ENCODE measurements at regions not wholly inside any gene's neighbourhood (a gene's known extent, or its start where the extent isn't known, plus 50 kb on each side); places are given as distances from the start of the nearest gene placed in this dataset.
"Not testable (repeated sequence)": the region's sequence is repeated elsewhere in the genome, so short reads cannot be mapped to it uniquely, and the experiment has no call there.

GRCh38 chr1:60791226-60791625 lies 291.1 kb upstream of the NFIA start:
- FAIRE-seq = no peak

- not testable (repeated sequence) for FAIRE-seq
Observed at GRCh38 chr1:60773099-60773498, 309.3 kb upstream of the NFIA start.

- FAIRE-seq = no peak
Observed at GRCh38 chr1:60769082-60769481, 313.3 kb upstream of the NFIA start.

GRCh38 chr1:60765204-60765603 lies 317.2 kb upstream of the NFIA start:
- no peak for FAIRE-seq

GRCh38 chr1:60764489-60764888 lies 317.9 kb upstream of the NFIA start:
- FAIRE-seq = no peak

GRCh38 chr1:60763741-60764140 lies 318.6 kb upstream of the NFIA start:
- no peak for FAIRE-seq

- no peak for FAIRE-seq
Observed at GRCh38 chr1:60762911-60763310, 319.4 kb upstream of the NFIA start.

- FAIRE-seq = no peak
Observed at GRCh38 chr1:60762176-60762575, 320.2 kb upstream of the NFIA start.

- no peak for FAIRE-seq
Observed at GRCh38 chr1:60759291-60759690, 323.1 kb upstream of the NFIA start.

GRCh38 chr1:60757485-60757884 lies 324.9 kb upstream of the NFIA start:
- no peak for FAIRE-seq

- FAIRE-seq = no peak
Observed at GRCh38 chr1:60753036-60753900, 329.1 kb upstream of the NFIA start.

GRCh38 chr1:60751306-60751705 lies 331.1 kb upstream of the NFIA start:
- no peak for FAIRE-seq

- no peak for FAIRE-seq
Observed at GRCh38 chr1:60747353-60747752, 335.0 kb upstream of the NFIA start.

GRCh38 chr1:60746278-60746791 lies 336.0 kb upstream of the NFIA start:
- FAIRE-seq = no peak

- no peak for FAIRE-seq
Observed at GRCh38 chr1:60745484-60745883, 336.9 kb upstream of the NFIA start.

- no peak for FAIRE-seq
Observed at GRCh38 chr1:60742339-60742738, 340.0 kb upstream of the NFIA start.

- FAIRE-seq = no peak
Observed at GRCh38 chr1:60740154-60740553, 342.2 kb upstream of the NFIA start.

- no peak for FAIRE-seq
Observed at GRCh38 chr1:60739729-60740128, 342.6 kb upstream of the NFIA start.

- no peak for FAIRE-seq
Observed at GRCh38 chr1:60732977-60733401, 349.4 kb upstream of the NFIA start.

GRCh38 chr1:60731321-60731720 lies 351.0 kb upstream of the NFIA start:
- FAIRE-seq = no peak

GRCh38 chr1:60727552-60727951 lies 354.8 kb upstream of the NFIA start:
- no peak for FAIRE-seq

- FAIRE-seq = no peak
Observed at GRCh38 chr1:60716472-60716871, 365.9 kb upstream of the NFIA start.

GRCh38 chr1:60715970-60716369 lies 366.4 kb upstream of the NFIA start:
- FAIRE-seq = no peak

- FAIRE-seq = no peak
Observed at GRCh38 chr1:60709426-60709825, 372.9 kb upstream of the NFIA start.

GRCh38 chr1:60705026-60705425 lies 377.3 kb upstream of the NFIA start:
- FAIRE-seq = no peak
